Loucy (cell line): ENCODE measurements at regions not wholly inside any gene's neighbourhood (a gene's known extent, or its start where the extent isn't known, plus 50 kb on each side); places are given as distances from the start of the nearest gene placed in this dataset.

Source experiments
- H2AFZ ChIP-seq: fragments of 200-600 bp; sonication (generic); 2 replicates; pipeline ENCODE4 v1.6.0; 2016; ENCODE audit warnings: antibody characterized with exemption, mild to moderate bottlenecking, low read length, moderate library complexity
- H3F3A ChIP-seq: fragments of 200-600 bp; 2 replicates; pipeline ENCODE4 v1.6.0; 2016; ENCODE audit warnings: antibody characterized with exemption, low read depth, mild to moderate bottlenecking
- H3K27me3 ChIP-seq: fragments of 200-600 bp; sonication (generic); 2 replicates; pipeline ENCODE4 v1.6.1; 2014; ENCODE audit warnings: low read length, mild to moderate bottlenecking; ENCODE audit not compliant: insufficient read depth, poor library complexity, severe bottlenecking
- H3K36me3 ChIP-seq: fragments of 200-600 bp; sonication (generic); 2 replicates; pipeline ENCODE4 v1.6.1; 2016; ENCODE audit warnings: low read length; ENCODE audit not compliant: insufficient read depth
- H3K4me1 ChIP-seq: fragments of 200-600 bp; sonication (generic); 2 replicates; pipeline ENCODE4 v1.5.1; 2014; ENCODE audit warnings: low read length, mild to moderate bottlenecking; ENCODE audit not compliant: insufficient read depth, poor library complexity, severe bottlenecking
- H3K4me2 ChIP-seq: fragments of 200-600 bp; sonication (generic); 2 replicates; pipeline ENCODE4 v1.6.0; 2014; ENCODE audit warnings: antibody characterized with exemption, low read length, low read depth, mild to moderate bottlenecking; ENCODE audit not compliant: poor library complexity, severe bottlenecking
- H3K4me3 ChIP-seq: fragments of 200-600 bp; sonication (generic); 2 replicates; pipeline ENCODE4 v1.5.1; 2014; ENCODE audit warnings: low read length, mild to moderate bottlenecking, mixed read lengths; ENCODE audit not compliant: poor library complexity, severe bottlenecking
- H3K79me2 ChIP-seq: fragments of 200-600 bp; sonication (generic); 2 replicates; pipeline ENCODE4 v1.6.1; 2014; ENCODE audit warnings: low read length; ENCODE audit not compliant: insufficient read depth
- H3K9ac ChIP-seq: fragments of 200-600 bp; sonication (generic); 2 replicates; pipeline ENCODE4 v1.6.0; 2014; ENCODE audit warnings: mild to moderate bottlenecking, low read depth, low read length, moderate library complexity; ENCODE audit not compliant: poor library complexity, severe bottlenecking
- H3K9me2 ChIP-seq: fragments of 200-600 bp; sonication (generic); replicated peaks from 2 replicates; pipeline ENCODE4 v1.6.1; 2016; ENCODE audit warnings: low read depth, low read length, mixed read lengths
- H3K9me3 ChIP-seq: fragments of 200-600 bp; sonication (generic); 2 replicates; pipeline ENCODE4 v1.6.1; 2014; ENCODE audit warnings: mild to moderate bottlenecking, antibody characterized with exemption, low read length, low read depth; ENCODE audit not compliant: insufficient read depth
- H4K20me1 ChIP-seq: fragments of 200-600 bp; sonication (generic); 2 replicates; pipeline ENCODE4 v1.6.0; 2014; ENCODE audit warnings: antibody characterized with exemption, low read length, mild to moderate bottlenecking; ENCODE audit not compliant: insufficient read depth, poor library complexity, severe bottlenecking
- CTCF ChIP-seq: fragments of 200-600 bp; sonication (generic); conservative IDR thresholded peaks from 2 replicates; pipeline ENCODE4 v1.5.1; 2014; ENCODE audit warnings: mild to moderate bottlenecking, antibody characterized with exemption, low read length
- EZH2phosphoT487 ChIP-seq: fragments of 200-600 bp; IDR thresholded peaks from 2 replicates; pipeline ENCODE4 v1.6.1; 2018; ENCODE audit warnings: antibody characterized with exemption, mild to moderate bottlenecking, moderate library complexity, borderline replicate concordance

- H3K4me2 ChIP-seq, result no peak overlapping the region
- no peaks in the 10 kb centered on the region for H3K9me3 ChIP-seq
- H3K79me2 ChIP-seq, result no peaks in the 10 kb centered on the region
- no peak overlapping the region for H3K4me3 ChIP-seq
- H3K9ac ChIP-seq, result no peak overlapping the region
- H3K36me3 ChIP-seq, result no peaks in the 10 kb centered on the region
- no peaks in the 10 kb centered on the region for H3F3A ChIP-seq
- no peaks in the 10 kb centered on the region for H3K9me2 ChIP-seq
- no peaks in the 10 kb centered on the region for H4K20me1 ChIP-seq
- TF ChIP-seq EZH2phosphoT487 (no peak), CTCF (no peak)
- no peaks in the 10 kb centered on the region for H3K4me1 ChIP-seq
- no peak overlapping the region for H2AFZ ChIP-seq
- no peaks in the 10 kb centered on the region for H3K27me3 ChIP-seq
These were observed 153.7 kb upstream of the GAP43 start for GRCh38 chr3:115469649-115470048.

GRCh38 chr3:115470254-115470653 lies 153.1 kb upstream of the GAP43 start:
- Histone ChIP-seq H3K4me1 (no peaks in the 10 kb centered on the region), H3K9me2 (no peaks in the 10 kb centered on the region), H3K36me3 (no peaks in the 10 kb centered on the region), H4K20me1 (no peaks in the 10 kb centered on the region), H3K4me2 (no peak overlapping the region), H3K9ac (no peak overlapping the region), H3K79me2 (no peaks in the 10 kb centered on the region), H2AFZ (no peak overlapping the region), H3K4me3 (no peak overlapping the region), H3F3A (no peaks in the 10 kb centered on the region), H3K9me3 (no peaks in the 10 kb centered on the region), H3K27me3 (no peaks in the 10 kb centered on the region)
- TF ChIP-seq CTCF, result no peak
- TF ChIP-seq EZH2phosphoT487, result no peak

- H2AFZ ChIP-seq, result no peak overlapping the region
- H3F3A ChIP-seq, result no peaks in the 10 kb centered on the region
- no peaks in the 10 kb centered on the region for H3K79me2 ChIP-seq
- H3K27me3 ChIP-seq, result no peaks in the 10 kb centered on the region
- H3K4me1 ChIP-seq, result no peaks in the 10 kb centered on the region
- no peak overlapping the region for H3K4me2 ChIP-seq
- no peak overlapping the region for H3K4me3 ChIP-seq
- H4K20me1 ChIP-seq, result no peaks in the 10 kb centered on the region
- H3K9me2 ChIP-seq, result no peaks in the 10 kb centered on the region
- no peak for TF ChIP-seq CTCF
- TF ChIP-seq EZH2phosphoT487, result no peak
- no peak overlapping the region for H3K9ac ChIP-seq
- H3K36me3 ChIP-seq, result no peaks in the 10 kb centered on the region
- no peaks in the 10 kb centered on the region for H3K9me3 ChIP-seq
These were observed 147.9 kb upstream of the GAP43 start for GRCh38 chr3:115475178-115476041.
